Chondrocyte (in vitro differentiated cells): ENCODE measurements at regions not wholly inside any gene's neighbourhood (a gene's known extent, or its start where the extent isn't known, plus 50 kb on each side); places are given as distances from the start of the nearest gene placed in this dataset.

Experiments
- DNase-seq: peaks from one replicate; pipeline ENCODE4 v3.0.0; 2021; ENCODE audit warnings: mixed read lengths, low spot score
- H3K27ac Mint-ChIP-seq: one replicate; pipeline ENCODE4 v1.8.0; 2021; ENCODE audit warnings: mild to moderate bottlenecking, moderate library complexity, mixed read lengths; ENCODE audit not compliant: unreplicated experiment
- H3K27me3 Mint-ChIP-seq: 2 replicates; pipeline ENCODE4 v1.8.0; 2021; ENCODE audit warnings: low read depth, mixed read lengths
- H3K36me3 Mint-ChIP-seq: 2 replicates; pipeline ENCODE4 v1.8.0; 2021; ENCODE audit warnings: low read depth, mixed read lengths
- H3K4me1 Mint-ChIP-seq: 2 replicates; pipeline ENCODE4 v1.8.0; 2021; ENCODE audit warnings: low read depth, mild to moderate bottlenecking, mixed read lengths
- H3K4me3 Mint-ChIP-seq: one replicate; pipeline ENCODE4 v1.8.0; 2021; ENCODE audit warnings: mild to moderate bottlenecking, moderate library complexity, mixed read lengths; ENCODE audit not compliant: unreplicated experiment
- H3K9me3 Mint-ChIP-seq: 2 replicates; pipeline ENCODE4 v1.8.0; 2021; ENCODE audit warnings: low read depth, mixed read lengths
- TF ChIP-seq, protein P1 (sequence below): fragments of 200-600 bp; sonication (generic); IDR thresholded peaks from 2 replicates; pipeline ENCODE4 v1.5.0; 2021; ENCODE audit warnings: antibody characterized with exemption, mild to moderate bottlenecking, moderate library complexity

DNA sequence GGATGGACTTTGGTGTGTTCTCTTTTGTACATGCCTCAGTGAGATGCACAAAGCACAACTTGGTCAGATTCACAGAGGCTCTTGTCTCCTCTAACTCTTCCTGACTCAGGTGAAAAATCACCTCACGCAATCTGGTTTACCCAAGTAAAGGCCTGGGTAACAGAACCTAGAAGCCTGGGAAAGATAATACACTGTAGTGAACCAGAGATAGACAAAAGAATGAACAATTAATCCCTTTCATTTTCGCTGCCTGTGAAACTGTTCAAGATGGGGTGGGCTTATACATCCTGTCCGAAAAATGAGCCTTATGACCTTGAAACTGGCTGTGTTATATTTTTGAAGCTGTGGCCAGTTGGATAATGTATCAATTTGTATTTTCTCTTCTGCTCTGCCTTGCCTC is 678.9 kb upstream of the TEX47 start:
- no peak overlapping the region for H3K27ac Mint-ChIP-seq
- H3K4me1 Mint-ChIP-seq, result no peaks in the 10 kb centered on the region
- DNase-seq, result no peak

DNA sequence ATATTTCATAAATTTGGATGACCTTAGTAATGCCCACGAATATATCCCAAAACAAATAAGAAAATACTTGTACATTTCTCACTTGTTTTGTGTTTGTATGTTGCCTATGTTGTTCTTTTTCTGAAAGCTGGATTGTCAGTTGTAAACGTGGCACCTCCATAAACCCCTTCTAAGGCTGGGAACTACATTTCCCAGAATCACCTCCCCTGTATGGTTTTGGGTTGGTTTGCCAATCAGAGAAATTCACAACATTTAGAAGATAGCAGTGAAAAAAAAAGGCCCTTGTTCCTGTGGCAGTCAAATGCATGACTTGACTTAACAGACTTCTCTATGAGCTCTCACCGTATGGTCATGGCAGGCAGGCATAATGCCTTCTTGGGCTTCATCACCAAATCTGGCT is 676.3 kb upstream of the STEAP1 start:
- no peak overlapping the region for H3K4me3 Mint-ChIP-seq
- no peak overlapping the region for H3K27ac Mint-ChIP-seq
- no peaks in the 10 kb centered on the region for H3K4me1 Mint-ChIP-seq
- DNase-seq, result no peak
- TF ChIP-seq, protein P1, sequence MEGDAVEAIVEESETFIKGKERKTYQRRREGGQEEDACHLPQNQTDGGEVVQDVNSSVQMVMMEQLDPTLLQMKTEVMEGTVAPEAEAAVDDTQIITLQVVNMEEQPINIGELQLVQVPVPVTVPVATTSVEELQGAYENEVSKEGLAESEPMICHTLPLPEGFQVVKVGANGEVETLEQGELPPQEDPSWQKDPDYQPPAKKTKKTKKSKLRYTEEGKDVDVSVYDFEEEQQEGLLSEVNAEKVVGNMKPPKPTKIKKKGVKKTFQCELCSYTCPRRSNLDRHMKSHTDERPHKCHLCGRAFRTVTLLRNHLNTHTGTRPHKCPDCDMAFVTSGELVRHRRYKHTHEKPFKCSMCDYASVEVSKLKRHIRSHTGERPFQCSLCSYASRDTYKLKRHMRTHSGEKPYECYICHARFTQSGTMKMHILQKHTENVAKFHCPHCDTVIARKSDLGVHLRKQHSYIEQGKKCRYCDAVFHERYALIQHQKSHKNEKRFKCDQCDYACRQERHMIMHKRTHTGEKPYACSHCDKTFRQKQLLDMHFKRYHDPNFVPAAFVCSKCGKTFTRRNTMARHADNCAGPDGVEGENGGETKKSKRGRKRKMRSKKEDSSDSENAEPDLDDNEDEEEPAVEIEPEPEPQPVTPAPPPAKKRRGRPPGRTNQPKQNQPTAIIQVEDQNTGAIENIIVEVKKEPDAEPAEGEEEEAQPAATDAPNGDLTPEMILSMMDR, result no peak
- peaks cover 3% of the 10 kb centered on the region for H3K9me3 Mint-ChIP-seq
- peaks cover 3% of the 10 kb centered on the region for H3K27me3 Mint-ChIP-seq
- no peaks in the 10 kb centered on the region for H3K36me3 Mint-ChIP-seq

More for the DNA sequence above, 678.9 kb upstream of the TEX47 start:
- no peaks in the 10 kb centered on the region for H3K36me3 Mint-ChIP-seq
- H3K4me3 Mint-ChIP-seq, result no peak overlapping the region
- TF ChIP-seq, protein P1, result no peak
- H3K27me3 Mint-ChIP-seq, result peaks cover 3% of the 10 kb centered on the region
- H3K9me3 Mint-ChIP-seq, result peaks cover 18% of the 10 kb centered on the region

DNA sequence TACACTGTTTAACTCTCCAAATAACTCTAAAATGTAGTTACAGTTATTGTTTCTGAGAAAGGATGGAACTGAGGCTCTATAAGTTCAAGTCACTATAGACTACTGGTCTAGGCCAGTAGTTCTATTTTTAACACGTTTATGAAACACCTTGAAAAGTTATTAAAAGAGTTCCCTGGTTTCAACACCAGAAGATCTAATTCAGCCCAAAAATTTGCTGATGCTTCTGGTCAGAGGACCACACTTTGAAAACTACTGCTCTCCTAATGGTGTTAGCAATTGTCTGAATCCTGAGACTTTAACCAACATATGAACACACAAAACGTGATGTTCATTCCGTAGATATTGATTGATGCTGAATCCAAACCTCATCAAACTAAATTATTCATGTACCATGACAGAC is 658.6 kb upstream of the STEAP1 start:
- no peak for DNase-seq
- Mint-ChIP-seq H3K9me3 (no peaks in the 10 kb centered on the region), H3K36me3 (no peaks in the 10 kb centered on the region), H3K4me3 (no peak overlapping the region), H3K27ac (no peak overlapping the region), H3K4me1 (no peaks in the 10 kb centered on the region), H3K27me3 (peaks cover 5% of the 10 kb centered on the region)
- TF ChIP-seq, protein P1, result no peak

DNA sequence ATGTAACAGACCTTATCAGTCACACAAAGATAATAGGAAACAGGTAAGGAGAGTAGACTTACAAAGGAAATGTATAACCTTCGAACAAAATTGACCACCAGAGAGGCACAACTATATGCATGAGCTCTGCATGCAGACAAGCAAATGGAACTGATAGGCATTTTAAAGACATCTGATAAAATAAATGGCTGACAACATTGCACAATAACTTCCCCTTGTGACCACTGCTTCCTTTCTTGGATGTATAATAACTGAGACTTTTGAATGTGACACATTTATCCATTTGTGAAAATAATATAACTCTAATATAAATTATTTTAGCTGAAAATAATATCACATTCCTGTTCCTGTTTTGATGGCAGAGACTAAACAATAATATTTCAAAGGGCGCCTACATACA is 654.2 kb upstream of the STEAP1 start:
- DNase-seq, result no peak
- peaks cover 3% of the 10 kb centered on the region for H3K9me3 Mint-ChIP-seq
- H3K27me3 Mint-ChIP-seq, result peaks cover 5% of the 10 kb centered on the region
- no peak overlapping the region for H3K27ac Mint-ChIP-seq
- H3K4me1 Mint-ChIP-seq, result no peaks in the 10 kb centered on the region
- no peaks in the 10 kb centered on the region for H3K36me3 Mint-ChIP-seq
- TF ChIP-seq, protein P1, result no peak
- no peak overlapping the region for H3K4me3 Mint-ChIP-seq

DNA sequence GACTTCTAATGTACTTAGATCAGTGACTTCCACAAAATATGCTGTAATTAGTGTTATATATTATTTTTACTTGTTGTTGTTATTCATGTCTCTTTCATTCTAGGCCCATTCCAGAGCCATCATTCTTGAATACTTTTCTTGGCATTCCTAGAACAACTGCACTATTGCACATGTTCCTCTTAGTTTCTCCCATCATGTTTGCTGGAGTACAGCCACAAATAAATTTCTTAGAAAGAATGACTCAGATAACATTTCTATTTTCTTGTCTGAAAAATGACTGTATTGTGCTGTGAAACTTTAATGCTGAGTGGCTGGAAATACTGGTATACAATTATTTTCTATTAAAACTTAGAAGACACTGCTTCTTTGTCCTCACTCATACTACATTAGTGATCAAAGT is 651.0 kb upstream of the STEAP1 start:
- no peak overlapping the region for H3K27ac Mint-ChIP-seq
- no peak overlapping the region for H3K4me3 Mint-ChIP-seq
- TF ChIP-seq, protein P1, result no peak
- no peaks in the 10 kb centered on the region for H3K4me1 Mint-ChIP-seq
- DNase-seq, result no peak
- no peaks in the 10 kb centered on the region for H3K36me3 Mint-ChIP-seq
- H3K9me3 Mint-ChIP-seq, result peaks cover 8% of the 10 kb centered on the region
- peaks cover 2% of the 10 kb centered on the region for H3K27me3 Mint-ChIP-seq
